WI38 (cell line): ENCODE measurements at regions not wholly inside any gene's neighbourhood (a gene's known extent, or its start where the extent isn't known, plus 50 kb on each side); places are given as distances from the start of the nearest gene placed in this dataset.
"Not testable (repeated sequence)": the region's sequence is repeated elsewhere in the genome, so short reads cannot be mapped to it uniquely, and the experiment has no call there.

Experiments used
- H3K4me3 ChIP-seq: 2 replicates; pipeline ENCODE4 v1.5.1; 2011; ENCODE audit warnings: low read depth, mild to moderate bottlenecking, control low read depth, low read length
- TF ChIP-seq, protein P1 (sequence below): IDR thresholded peaks from 2 replicates; pipeline ENCODE4 v1.5.1; 2012; ENCODE audit warnings: low read depth, mild to moderate bottlenecking, control low read depth, low read length

- H3K4me3 ChIP-seq: no peak overlapping the region
- TF ChIP-seq, protein P1, sequence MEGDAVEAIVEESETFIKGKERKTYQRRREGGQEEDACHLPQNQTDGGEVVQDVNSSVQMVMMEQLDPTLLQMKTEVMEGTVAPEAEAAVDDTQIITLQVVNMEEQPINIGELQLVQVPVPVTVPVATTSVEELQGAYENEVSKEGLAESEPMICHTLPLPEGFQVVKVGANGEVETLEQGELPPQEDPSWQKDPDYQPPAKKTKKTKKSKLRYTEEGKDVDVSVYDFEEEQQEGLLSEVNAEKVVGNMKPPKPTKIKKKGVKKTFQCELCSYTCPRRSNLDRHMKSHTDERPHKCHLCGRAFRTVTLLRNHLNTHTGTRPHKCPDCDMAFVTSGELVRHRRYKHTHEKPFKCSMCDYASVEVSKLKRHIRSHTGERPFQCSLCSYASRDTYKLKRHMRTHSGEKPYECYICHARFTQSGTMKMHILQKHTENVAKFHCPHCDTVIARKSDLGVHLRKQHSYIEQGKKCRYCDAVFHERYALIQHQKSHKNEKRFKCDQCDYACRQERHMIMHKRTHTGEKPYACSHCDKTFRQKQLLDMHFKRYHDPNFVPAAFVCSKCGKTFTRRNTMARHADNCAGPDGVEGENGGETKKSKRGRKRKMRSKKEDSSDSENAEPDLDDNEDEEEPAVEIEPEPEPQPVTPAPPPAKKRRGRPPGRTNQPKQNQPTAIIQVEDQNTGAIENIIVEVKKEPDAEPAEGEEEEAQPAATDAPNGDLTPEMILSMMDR: no peak
Measured at GRCh38 chr2:5187283-5187682, 504.9 kb upstream of the SOX11 start.

DNA sequence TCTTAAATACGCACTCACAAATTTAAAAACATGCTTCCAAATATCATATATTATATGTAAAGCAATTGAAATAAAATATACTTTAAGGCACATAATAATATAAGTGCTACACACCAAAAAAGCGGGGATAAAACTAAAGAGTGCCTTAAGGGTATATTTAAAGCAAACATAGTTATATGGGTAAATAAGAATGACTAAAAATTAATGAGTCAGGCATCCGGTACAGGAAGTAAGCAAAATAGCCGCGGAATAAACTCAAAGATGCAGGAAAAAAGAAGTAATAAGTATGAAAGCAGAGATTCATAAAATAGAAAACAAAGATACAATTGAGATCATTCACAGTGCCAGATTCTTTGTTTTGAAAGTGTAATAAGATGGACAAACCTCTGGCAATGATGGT is 503.5 kb upstream of the SOX11 start:
- TF ChIP-seq, protein P1: no peak
- no peak overlapping the region for H3K4me3 ChIP-seq

DNA sequence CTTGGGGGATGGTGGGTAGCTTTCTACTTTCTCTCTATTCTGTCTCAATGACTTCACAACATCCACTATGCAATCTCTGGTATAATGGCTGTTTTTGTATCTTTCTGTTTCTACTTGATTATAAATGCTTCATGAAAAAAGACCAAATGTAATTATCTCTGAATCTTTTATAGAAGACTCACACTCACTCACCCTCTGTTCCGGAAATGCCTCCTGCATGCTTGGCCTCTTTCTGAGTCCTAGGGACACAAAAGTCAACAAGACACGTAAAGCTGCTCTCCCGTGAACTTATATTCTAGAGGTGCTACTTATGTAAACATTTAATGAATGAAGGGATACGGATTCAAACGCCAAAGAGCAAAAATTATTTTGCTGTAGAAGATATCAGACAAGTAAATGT is 502.2 kb upstream of the SOX11 start:
- TF ChIP-seq, protein P1: no peak
- no peak overlapping the region for H3K4me3 ChIP-seq

- H3K4me3 ChIP-seq: no peak overlapping the region
- TF ChIP-seq, protein P1: no peak
Measured at GRCh38 chr2:5195636-5196035, 496.5 kb upstream of the SOX11 start.

DNA sequence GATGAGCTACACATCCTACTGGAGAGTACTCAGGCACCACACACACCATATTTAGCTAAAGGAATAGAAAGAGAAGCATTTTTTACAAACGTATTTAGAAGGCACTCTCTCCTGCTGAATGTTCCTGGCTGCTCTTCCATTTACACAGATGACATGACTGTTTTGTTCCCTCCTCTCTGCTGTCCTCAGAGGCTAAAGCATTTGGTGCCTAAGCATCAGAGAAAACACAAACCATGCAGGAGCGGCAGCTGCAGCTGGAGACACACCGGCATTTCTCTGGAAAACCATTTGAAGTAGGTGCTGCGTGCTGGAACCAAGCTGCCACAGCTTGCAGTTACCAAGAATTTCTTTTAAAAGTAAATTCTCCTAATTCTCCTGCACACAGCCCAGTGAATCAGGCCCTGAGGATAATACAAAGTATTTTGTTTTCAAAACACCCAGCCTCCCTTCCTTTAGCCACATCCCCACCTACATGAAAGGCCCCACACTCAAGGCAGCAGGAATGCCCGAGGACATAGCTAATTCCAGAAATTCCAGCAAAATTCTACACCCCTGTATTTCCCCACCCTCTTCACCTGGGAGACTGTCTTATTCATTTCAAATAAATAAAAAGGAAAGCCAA is 488.9 kb upstream of the SOX11 start:
- TF ChIP-seq, protein P1: no peak
- no peak overlapping the region for H3K4me3 ChIP-seq

GRCh38 chr2:5206742-5207141 is 485.4 kb upstream of the SOX11 start:
- not testable (repeated sequence) for H3K4me3 ChIP-seq

DNA sequence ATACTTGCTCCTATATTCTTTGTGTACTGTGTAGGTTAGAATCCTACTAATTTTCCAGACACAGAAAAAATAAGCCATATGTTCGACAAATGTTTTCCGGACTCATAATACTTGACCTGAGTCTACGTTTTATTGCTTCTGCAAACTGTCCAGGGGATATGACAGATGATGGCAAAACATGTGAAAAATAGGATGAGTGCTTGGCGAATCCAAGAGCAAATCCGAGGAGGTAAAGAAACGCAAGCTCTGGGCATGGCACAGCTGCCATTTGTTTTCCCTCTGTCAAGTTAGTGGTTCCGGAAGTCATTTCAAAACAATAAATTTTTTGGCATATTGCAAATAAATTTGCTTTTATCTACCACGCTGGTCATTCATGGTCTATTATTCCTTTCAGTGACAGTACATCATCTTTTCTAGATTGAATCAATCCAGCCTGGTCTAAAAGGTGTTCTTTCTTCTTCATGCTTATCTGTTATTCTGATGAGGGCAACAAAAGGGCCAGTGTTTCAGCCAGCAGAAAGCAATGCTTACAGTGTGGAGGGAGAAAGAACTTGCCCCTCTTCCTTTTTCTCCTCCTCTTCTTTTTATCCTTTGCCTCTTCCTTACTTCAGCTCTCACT is 476.1 kb upstream of the SOX11 start:
- no peak overlapping the region for H3K4me3 ChIP-seq
- TF ChIP-seq, protein P1: no peak
